Tibial nerve (tissue), 4 donors: ENCODE measurements at regions not wholly inside any gene's neighbourhood (a gene's known extent, or its start where the extent isn't known, plus 50 kb on each side); places are given as distances from the start of the nearest gene placed in this dataset.

ENCODE experiments used
- EP300 ChIP-seq, 2 donors: sonication (generic); formaldehyde crosslinking; IDR thresholded peaks; one replicate each; pipeline ENCODE4 v1.6.1; 2017; ENCODE audit warnings: antibody characterized with exemption in 2 of 2, mild to moderate bottlenecking in 1 of 2
- POLR2A ChIP-seq, 2 donors: fragments of 450-650 bp; IDR thresholded peaks; one replicate each; pipeline ENCODE4 v1.6.1; 2017; ENCODE audit warnings: antibody characterized with exemption in 2 of 2, mild to moderate bottlenecking in 2 of 2, moderate library complexity in 2 of 2
- TF ChIP-seq, protein P1 (sequence below), 5 experiments: fragments of 200-600 bp in 3 of 5; fragments of 450-650 bp in 2 of 5; sonication (generic) in 3 of 5; IDR thresholded peaks; one replicate each; pipeline ENCODE4 v1.5.1; 2016 to 2019; ENCODE audit warnings: antibody characterized with exemption in 5 of 5, mild to moderate bottlenecking in 3 of 5, moderate library complexity in 2 of 5

DNA sequence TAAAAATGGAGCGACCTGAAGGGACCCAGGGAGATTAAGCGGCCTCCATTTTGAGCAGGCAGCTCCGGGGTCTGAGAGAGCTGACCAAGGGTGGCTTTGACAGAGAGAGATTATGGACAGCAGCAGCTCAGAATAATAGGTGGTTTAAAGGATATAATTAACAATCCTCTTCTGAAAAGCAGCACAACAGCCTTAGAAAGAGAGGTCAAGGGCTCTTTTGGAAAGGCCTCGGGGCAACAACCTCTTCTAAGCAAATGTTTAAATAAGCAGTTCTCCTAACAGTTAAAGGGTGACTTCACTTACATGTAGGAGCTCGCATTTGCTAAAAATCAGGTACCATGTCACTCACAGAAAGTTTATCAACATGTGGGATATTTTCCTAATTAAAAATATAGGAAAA, 87.2 kb upstream of the FRMD6 start:
- TF ChIP-seq, protein P1, sequence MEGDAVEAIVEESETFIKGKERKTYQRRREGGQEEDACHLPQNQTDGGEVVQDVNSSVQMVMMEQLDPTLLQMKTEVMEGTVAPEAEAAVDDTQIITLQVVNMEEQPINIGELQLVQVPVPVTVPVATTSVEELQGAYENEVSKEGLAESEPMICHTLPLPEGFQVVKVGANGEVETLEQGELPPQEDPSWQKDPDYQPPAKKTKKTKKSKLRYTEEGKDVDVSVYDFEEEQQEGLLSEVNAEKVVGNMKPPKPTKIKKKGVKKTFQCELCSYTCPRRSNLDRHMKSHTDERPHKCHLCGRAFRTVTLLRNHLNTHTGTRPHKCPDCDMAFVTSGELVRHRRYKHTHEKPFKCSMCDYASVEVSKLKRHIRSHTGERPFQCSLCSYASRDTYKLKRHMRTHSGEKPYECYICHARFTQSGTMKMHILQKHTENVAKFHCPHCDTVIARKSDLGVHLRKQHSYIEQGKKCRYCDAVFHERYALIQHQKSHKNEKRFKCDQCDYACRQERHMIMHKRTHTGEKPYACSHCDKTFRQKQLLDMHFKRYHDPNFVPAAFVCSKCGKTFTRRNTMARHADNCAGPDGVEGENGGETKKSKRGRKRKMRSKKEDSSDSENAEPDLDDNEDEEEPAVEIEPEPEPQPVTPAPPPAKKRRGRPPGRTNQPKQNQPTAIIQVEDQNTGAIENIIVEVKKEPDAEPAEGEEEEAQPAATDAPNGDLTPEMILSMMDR (IDR thresholded peaks at IDR 0.05), result no peak
- TF ChIP-seq POLR2A (IDR thresholded peaks at IDR 0.05) (no peak), EP300 (IDR thresholded peaks at IDR 0.05) (no peak)
